ENCODE measurements at regions not wholly inside any gene's neighbourhood (a gene's known extent, or its start where the extent isn't known, plus 50 kb on each side); places are given as distances from the start of the nearest gene placed in this dataset.
"Not testable (repeated sequence)": the region's sequence is repeated elsewhere in the genome, so short reads cannot be mapped to it uniquely, and the experiment has no call there.

DNA sequence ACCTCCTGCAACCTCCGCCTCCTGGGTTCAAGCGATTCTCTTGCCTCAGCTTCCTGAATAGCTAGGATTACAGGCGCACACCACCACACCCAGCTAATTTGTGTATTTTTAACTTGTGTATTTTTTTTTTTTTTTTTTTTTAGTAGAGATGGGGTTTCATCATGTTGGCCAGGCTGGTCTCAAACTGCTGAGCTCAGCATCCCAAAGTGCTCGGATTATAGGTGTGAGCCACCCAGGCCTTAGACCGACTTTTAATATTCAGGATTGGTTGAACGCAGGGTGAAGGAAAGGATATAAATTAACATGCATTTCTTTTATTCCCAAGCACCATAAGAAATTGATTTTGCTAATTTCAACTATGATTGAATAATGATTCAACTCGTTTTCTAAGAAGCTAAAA is 798.6 kb downstream of the GATA3 start:
- H3K4me3 ChIP-seq (ENCODE audit: control insufficient read depth, low read depth, low read length) = no peak overlapping the region
- TF ChIP-seq, protein P1, sequence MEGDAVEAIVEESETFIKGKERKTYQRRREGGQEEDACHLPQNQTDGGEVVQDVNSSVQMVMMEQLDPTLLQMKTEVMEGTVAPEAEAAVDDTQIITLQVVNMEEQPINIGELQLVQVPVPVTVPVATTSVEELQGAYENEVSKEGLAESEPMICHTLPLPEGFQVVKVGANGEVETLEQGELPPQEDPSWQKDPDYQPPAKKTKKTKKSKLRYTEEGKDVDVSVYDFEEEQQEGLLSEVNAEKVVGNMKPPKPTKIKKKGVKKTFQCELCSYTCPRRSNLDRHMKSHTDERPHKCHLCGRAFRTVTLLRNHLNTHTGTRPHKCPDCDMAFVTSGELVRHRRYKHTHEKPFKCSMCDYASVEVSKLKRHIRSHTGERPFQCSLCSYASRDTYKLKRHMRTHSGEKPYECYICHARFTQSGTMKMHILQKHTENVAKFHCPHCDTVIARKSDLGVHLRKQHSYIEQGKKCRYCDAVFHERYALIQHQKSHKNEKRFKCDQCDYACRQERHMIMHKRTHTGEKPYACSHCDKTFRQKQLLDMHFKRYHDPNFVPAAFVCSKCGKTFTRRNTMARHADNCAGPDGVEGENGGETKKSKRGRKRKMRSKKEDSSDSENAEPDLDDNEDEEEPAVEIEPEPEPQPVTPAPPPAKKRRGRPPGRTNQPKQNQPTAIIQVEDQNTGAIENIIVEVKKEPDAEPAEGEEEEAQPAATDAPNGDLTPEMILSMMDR (conservative IDR thresholded peaks at IDR 0.05; ENCODE audit: control insufficient read depth, insufficient read depth, low read depth, low read length) = no peak
- DNase-seq (ENCODE audit: low read depth) = no peak

DNA sequence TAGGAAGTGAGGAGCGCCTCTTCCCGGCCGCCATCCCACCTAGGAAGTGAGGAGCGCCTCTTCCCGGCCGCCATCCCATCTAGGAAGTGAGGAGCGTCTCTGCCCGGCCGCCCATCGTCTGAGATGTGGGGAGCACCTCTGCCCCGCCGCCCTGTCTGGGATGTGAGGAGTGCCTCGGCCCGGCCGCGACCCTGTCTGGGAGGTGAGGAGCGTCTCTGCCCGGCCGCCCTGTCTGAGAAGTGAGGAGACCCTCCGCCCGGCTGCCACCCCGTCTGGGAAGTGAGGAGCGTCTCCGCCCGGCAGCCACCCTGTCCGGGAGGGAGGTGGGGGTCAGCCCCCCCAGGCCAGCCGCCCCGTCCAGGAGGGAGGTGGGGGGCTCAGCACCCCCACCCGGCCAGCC is 814.4 kb downstream of the GATA3 start:
- DNase-seq (ENCODE audit: low read depth); H3K4me3 ChIP-seq (ENCODE audit: control insufficient read depth, low read depth, low read length): not testable (repeated sequence)

DNA sequence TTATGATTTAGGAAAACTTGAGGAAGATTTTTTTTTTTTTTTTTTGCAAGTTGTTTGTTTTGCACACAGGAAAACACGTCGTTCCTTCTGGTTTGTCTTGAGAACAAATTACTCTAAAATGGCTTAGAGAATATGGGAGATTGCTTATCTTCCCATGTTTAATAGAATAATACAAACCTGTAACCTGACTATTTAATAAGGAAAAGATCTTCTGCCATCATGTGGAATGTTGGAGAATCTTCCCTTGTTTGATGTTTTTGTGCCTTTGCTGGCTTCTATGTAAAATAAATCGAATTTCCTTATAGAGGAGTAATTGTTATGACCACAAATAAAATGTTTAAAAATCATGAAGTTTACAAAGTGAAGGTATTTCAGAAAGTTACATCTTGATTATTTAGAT is 818.8 kb downstream of the GATA3 start:
- no peak for DNase-seq (ENCODE audit: low read depth)
- TF ChIP-seq, protein P1 (conservative IDR thresholded peaks at IDR 0.05; ENCODE audit: control insufficient read depth, insufficient read depth, low read depth, low read length) = no peak
- no peak overlapping the region for H3K4me3 ChIP-seq (ENCODE audit: control insufficient read depth, low read depth, low read length)

DNA sequence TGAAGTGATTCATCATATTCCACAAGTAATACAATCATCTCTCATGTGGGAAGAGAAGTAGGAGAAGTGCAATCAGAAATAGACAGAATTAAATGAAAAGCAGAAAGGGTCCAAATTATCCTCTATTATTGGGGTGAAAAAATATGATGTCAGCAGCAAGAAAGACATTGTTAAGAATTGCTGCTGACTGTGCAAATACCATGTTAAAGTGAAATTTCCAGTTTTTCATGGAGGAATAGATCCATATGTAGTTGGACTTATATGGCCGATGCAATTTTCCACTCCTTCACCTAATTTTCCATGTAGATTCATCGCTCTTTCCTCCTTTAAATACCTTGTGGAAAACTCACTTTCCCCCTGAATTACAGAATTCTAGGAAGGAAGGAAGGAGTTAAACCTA is 819.8 kb downstream of the GATA3 start:
- TF ChIP-seq, protein P1 (conservative IDR thresholded peaks at IDR 0.05; ENCODE audit: control insufficient read depth, insufficient read depth, low read depth, low read length) = no peak
- no peak overlapping the region for H3K4me3 ChIP-seq (ENCODE audit: control insufficient read depth, low read depth, low read length)
- DNase-seq (ENCODE audit: low read depth) = no peak

DNA sequence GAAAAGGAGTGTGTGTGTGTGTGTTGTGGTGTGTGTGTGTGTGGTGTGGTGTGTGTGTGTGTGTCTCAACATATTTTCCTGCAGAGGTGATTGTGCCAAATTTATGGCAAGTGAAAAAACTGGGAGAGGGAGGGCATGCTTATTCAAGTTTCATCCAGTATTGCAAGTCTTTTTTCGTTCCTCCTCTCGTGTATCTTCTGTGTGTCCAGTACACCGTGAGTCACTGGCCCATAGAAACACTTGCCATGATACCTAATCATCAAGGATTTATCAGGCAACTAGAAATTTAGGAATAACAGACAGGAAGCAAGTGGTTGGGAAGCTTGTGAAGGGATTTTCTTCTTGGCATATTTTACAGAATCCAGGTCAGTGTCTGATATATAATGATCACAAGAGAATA is 820.5 kb downstream of the GATA3 start:
- TF ChIP-seq, protein P1 (conservative IDR thresholded peaks at IDR 0.05; ENCODE audit: control insufficient read depth, insufficient read depth, low read depth, low read length) = no peak
- no peak overlapping the region for H3K4me3 ChIP-seq (ENCODE audit: control insufficient read depth, low read depth, low read length)
- DNase-seq (ENCODE audit: low read depth) = no peak

DNA sequence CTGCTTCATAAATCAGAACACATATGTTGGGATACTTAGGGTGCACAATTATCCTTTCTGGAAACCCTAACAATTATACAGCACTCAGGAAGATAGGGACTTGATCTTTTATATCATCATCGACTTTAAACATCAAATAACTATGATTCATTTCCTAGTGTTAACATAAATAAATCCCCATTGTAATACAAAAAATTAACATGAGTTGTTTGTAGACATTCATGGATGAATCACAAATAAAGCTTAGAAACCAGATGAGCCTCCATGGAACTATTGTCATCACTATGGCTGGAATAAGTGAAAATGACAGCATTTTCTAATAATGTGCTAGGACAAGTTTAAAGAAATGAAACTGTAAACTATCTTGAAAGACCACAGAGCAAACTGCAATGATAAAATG is 821.7 kb downstream of the GATA3 start:
- TF ChIP-seq, protein P1 (conservative IDR thresholded peaks at IDR 0.05; ENCODE audit: control insufficient read depth, insufficient read depth, low read depth, low read length) = no peak
- H3K4me3 ChIP-seq (ENCODE audit: control insufficient read depth, low read depth, low read length) = no peak overlapping the region
- no peak for DNase-seq (ENCODE audit: low read depth)

DNA sequence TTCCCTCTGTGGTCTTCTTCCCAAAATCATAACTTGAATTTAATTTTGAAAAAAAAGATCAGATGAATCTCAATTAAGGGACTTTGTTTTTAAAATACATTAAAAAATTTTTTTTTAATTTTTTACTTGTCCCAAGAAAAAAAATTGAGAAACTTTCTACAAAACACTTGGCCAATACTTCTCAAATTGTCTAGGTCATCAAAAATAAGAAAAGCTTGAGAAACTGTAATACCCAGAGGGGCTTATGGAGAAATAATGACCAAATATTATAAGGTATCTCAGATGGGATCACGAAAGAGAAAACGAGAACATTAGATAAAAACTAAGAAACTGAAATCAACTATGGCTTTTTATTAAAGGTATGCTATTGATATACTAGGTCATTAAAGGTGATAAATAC is 835.0 kb downstream of the GATA3 start:
- H3K4me3 ChIP-seq (ENCODE audit: control insufficient read depth, low read depth, low read length) = no peak overlapping the region
- no peak for DNase-seq (ENCODE audit: low read depth)
- TF ChIP-seq, protein P1 (conservative IDR thresholded peaks at IDR 0.05; ENCODE audit: control insufficient read depth, insufficient read depth, low read depth, low read length) = no peak
